IMR-90 (cell line): ENCODE measurements at regions not wholly inside any gene's neighbourhood (a gene's known extent, or its start where the extent isn't known, plus 50 kb on each side); places are given as distances from the start of the nearest gene placed in this dataset.

Experiments
- ATAC-seq: fragments of 200-7000 bp; cut with Tn5 transposase; 2 replicates; pipeline ENCODE4 v1.9.1; 2020; ENCODE audit warnings: low read depth, mild to moderate bottlenecking, moderate library complexity
- BruUV-seq: library from RNA; stranded (reverse); fragments of 400-500 nt; replicated peaks from 2 replicates; lab custom pipeline; 2021; lab: Mats Ljungman, UMichigan
- CTCF ChIA-PET: fragments of 300-600 bp; formaldehyde crosslinking; extraction: SDS; loops from one replicate; lab custom pipeline; 2021; ENCODE audit warnings: antibody characterized with exemption; lab: Yijun Ruan, JAX
- POLR2A ChIA-PET: fragments of 300-600 bp; sonication (Branson Sonifier 250); formaldehyde crosslinking; loops from one replicate; lab custom pipeline; 2022; ENCODE audit warnings: antibody characterized with exemption; ENCODE audit not compliant: unreplicated experiment; lab: Charles Lee
- DNase-seq: peaks from one replicate; pipeline ENCODE4 v3.0.0; 2013
- H2AFZ ChIP-seq: replicated peaks from 2 replicates; pipeline ENCODE3; 2013; ENCODE audit warnings: low read length, mild to moderate bottlenecking; ENCODE audit not compliant: poor library complexity
- H2AK5ac ChIP-seq: 2 replicates; pipeline ENCODE4 v1.6.1; 2013; ENCODE audit warnings: low read depth, low read length, inconsistent platforms
- H2AK9ac ChIP-seq: replicated peaks from 2 replicates; pipeline ENCODE3; 2013; ENCODE audit warnings: mild to moderate bottlenecking, low read depth, low read length, moderate library complexity; ENCODE audit not compliant: poor library complexity
- H2BK120ac ChIP-seq: 2 replicates; pipeline ENCODE4 v1.6.1; 2013; ENCODE audit warnings: low read depth, low read length, inconsistent platforms
- H2BK15ac ChIP-seq: 3 replicates; pipeline ENCODE4 v1.6.1; 2013; ENCODE audit warnings: low read depth, low read length, inconsistent platforms
- H2BK20ac ChIP-seq: 2 replicates; pipeline ENCODE4 v1.6.1; 2013; ENCODE audit warnings: low read depth, mild to moderate bottlenecking, inconsistent platforms, low read length, moderate library complexity
- H2BK5ac ChIP-seq: 2 replicates; pipeline ENCODE4 v1.6.1; 2013; ENCODE audit warnings: mild to moderate bottlenecking, low read depth, low read length, inconsistent platforms; ENCODE audit not compliant: poor library complexity, severe bottlenecking
- H3K14ac ChIP-seq: replicated peaks from 2 replicates; pipeline ENCODE4 v1.6.1; 2013; ENCODE audit warnings: low read depth, low read length, inconsistent platforms
- H3K18ac ChIP-seq: 2 replicates; pipeline ENCODE4 v1.6.1; 2013; ENCODE audit warnings: low read depth, low read length, control low read depth
- H3K23ac ChIP-seq: 2 replicates; pipeline ENCODE4 v1.6.1; 2013; ENCODE audit warnings: low read depth, low read length, inconsistent platforms
- H3K27ac ChIP-seq: 2 replicates; pipeline ENCODE4 v1.5.1; 2013; ENCODE audit warnings: mild to moderate bottlenecking, control low read depth, low read length; ENCODE audit not compliant: insufficient read depth
- H3K27me3 ChIP-seq: 2 replicates; pipeline ENCODE4 v1.6.1; 2013; ENCODE audit warnings: low read length; ENCODE audit not compliant: control insufficient read depth, insufficient read depth
- H3K36me3 ChIP-seq: 2 replicates; pipeline ENCODE4 v1.6.1; 2013; ENCODE audit warnings: low read length, mixed read lengths; ENCODE audit not compliant: control insufficient read depth, insufficient read depth
- H3K4ac ChIP-seq: 2 replicates; pipeline ENCODE4 v1.6.1; 2013; ENCODE audit warnings: low read depth, low read length, inconsistent platforms
- H3K4me1 ChIP-seq: 2 replicates; pipeline ENCODE4 v1.6.1; 2013; ENCODE audit warnings: low read length, mixed read lengths; ENCODE audit not compliant: control insufficient read depth, insufficient read depth
- H3K4me2 ChIP-seq: 2 replicates; pipeline ENCODE4 v1.6.1; 2013; ENCODE audit warnings: low read depth, mild to moderate bottlenecking, control low read depth, low read length, moderate library complexity
- H3K4me3 ChIP-seq: 2 replicates; pipeline ENCODE4 v1.5.1; 2013; ENCODE audit warnings: low read depth, mild to moderate bottlenecking, control low read depth, low read length, moderate library complexity; ENCODE audit not compliant: insufficient read depth
- H3K56ac ChIP-seq: 2 replicates; pipeline ENCODE4 v1.6.1; 2013; ENCODE audit warnings: low read length, inconsistent platforms; ENCODE audit not compliant: insufficient read depth; ENCODE audit errors: extremely low read depth
- H3K79me1 ChIP-seq, 2 experiments: 2 replicates each; pipeline ENCODE4 v1.6.1; 2013; ENCODE audit warnings: low read length in 2 of 2, inconsistent platforms in 1 of 2, low read depth in 1 of 2
- H3K9ac ChIP-seq: 2 replicates; pipeline ENCODE4 v1.6.1; 2013; ENCODE audit warnings: low read depth, low read length, control low read depth
- H3K9me1 ChIP-seq: 2 replicates; pipeline ENCODE4 v1.6.1; 2013; ENCODE audit warnings: low read length, inconsistent platforms; ENCODE audit not compliant: insufficient read depth
- H3K9me3 ChIP-seq: 2 replicates; pipeline ENCODE4 v1.6.1; 2013; ENCODE audit warnings: low read length; ENCODE audit not compliant: control insufficient read depth, insufficient read depth
- H4K20me1 ChIP-seq: 2 replicates; pipeline ENCODE4 v1.6.1; 2013; ENCODE audit warnings: low read length, inconsistent platforms; ENCODE audit not compliant: insufficient read depth
- H4K5ac ChIP-seq: 2 replicates; pipeline ENCODE4 v1.6.1; 2013; ENCODE audit warnings: mild to moderate bottlenecking, low read depth, low read length, control low read depth
- H4K8ac ChIP-seq, 2 experiments: 2 replicates each; pipeline ENCODE4 v1.6.1; 2013; ENCODE audit warnings: low read depth in 2 of 2, low read length in 2 of 2, control low read depth in 1 of 2, inconsistent platforms in 1 of 2
- H4K91ac ChIP-seq: 2 replicates; pipeline ENCODE4 v1.6.1; 2013; ENCODE audit warnings: low read depth, low read length, inconsistent platforms; ENCODE audit not compliant: insufficient read depth
- BHLHE40 ChIP-seq: fragments of 150-350 bp; IDR thresholded peaks from 2 replicates; pipeline ENCODE4 v1.6.1; 2016; ENCODE audit warnings: mild to moderate bottlenecking, low read depth, low read length
- CEBPB ChIP-seq: IDR thresholded peaks from 2 replicates; pipeline ENCODE4 v1.6.1; 2012; ENCODE audit warnings: low read depth, low read length, improper control_type of control experiment
- CHD1 ChIP-seq: IDR thresholded peaks from 2 replicates; pipeline ENCODE4 v1.6.1; 2012; ENCODE audit warnings: low read depth, low read length, improper control_type of control experiment
- FOS ChIP-seq: fragments of 150-350 bp; IDR thresholded peaks from 2 replicates; pipeline ENCODE4 v1.6.1; 2016; ENCODE audit warnings: low read depth, low read length
- MAFK ChIP-seq: IDR thresholded peaks from 2 replicates; pipeline ENCODE4 v1.6.1; 2012; ENCODE audit warnings: low read depth, low read length, improper control_type of control experiment
- MAZ ChIP-seq: IDR thresholded peaks from 2 replicates; pipeline ENCODE4 v1.6.1; 2012; ENCODE audit warnings: low read depth, mild to moderate bottlenecking, low read length, improper control_type of control experiment, moderate library complexity, borderline replicate concordance
- MXI1 ChIP-seq: IDR thresholded peaks from 2 replicates; pipeline ENCODE4 v1.6.1; 2012; ENCODE audit warnings: low read depth, mild to moderate bottlenecking, low read length, moderate library complexity, borderline replicate concordance
- POLR2A ChIP-seq: IDR thresholded peaks from 2 replicates; pipeline ENCODE4 v1.6.1; 2012; ENCODE audit warnings: mild to moderate bottlenecking, low read depth, low read length
- RAD21 ChIP-seq: IDR thresholded peaks from 2 replicates; pipeline ENCODE4 v1.6.1; 2012; ENCODE audit warnings: low read length, improper control_type of control experiment
- RCOR1 ChIP-seq: IDR thresholded peaks from 2 replicates; pipeline ENCODE4 v1.6.1; 2012; ENCODE audit warnings: mild to moderate bottlenecking, low read length, improper control_type of control experiment; ENCODE audit not compliant: insufficient replicate concordance
- RFX5 ChIP-seq: IDR thresholded peaks from 2 replicates; pipeline ENCODE4 v1.8.0; 2012; ENCODE audit warnings: low read depth, mild to moderate bottlenecking, low read length, moderate library complexity
- WGBS, 2 experiments: methylation state at CpG; one replicate each; pipeline versions ENCODE4 v1.1.5 to v1.1.7; 2013; ENCODE audit warnings: missing lambda C conversion rate in 2 of 2; ENCODE audit not compliant: insufficient read length in 1 of 2; ENCODE audit errors: extremely low coverage in 2 of 2; 5-methylcytosine and 5-hydroxymethylcytosine counted together
- dilution Hi-C: fragments of 300-500 bp; cut with HindIII; formaldehyde crosslinking; loops from one replicate; pipeline ENCODE4 v1.14.3; 2018; ENCODE audit warnings: low sequenced_read_pairs; ENCODE audit not compliant: unreplicated experiment
- in situ Hi-C: fragments of 300-500 bp; cut with MboI; formaldehyde crosslinking; loops from 3 replicates; pipeline ENCODE4 v1.14.3; 2019; ENCODE audit warnings: low sequenced_read_pairs, inconsistent platforms, mixed read lengths
- intact Hi-C: fragments of 100-400 bp; cut with micrococcal nuclease; formaldehyde crosslinking; loops from 2 replicates; pipeline ENCODE4 v1.10.0; 2022
- TF ChIP-seq, protein P1 (sequence below): fragments of 150-350 bp; IDR thresholded peaks from 2 replicates; pipeline ENCODE4 v1.6.1; 2017; ENCODE audit warnings: mild to moderate bottlenecking, antibody characterized with exemption, low read length, low read depth
- TF ChIP-seq, protein P2 (sequence below): fragments of 150-350 bp; IDR thresholded peaks from 2 replicates; pipeline ENCODE4 v1.6.1; 2016; ENCODE audit warnings: low read depth, mild to moderate bottlenecking, low read length, moderate library complexity, borderline replicate concordance
- TF ChIP-seq, protein P3 (sequence below): conservative IDR thresholded peaks from 2 replicates; pipeline ENCODE4 v1.5.1; 2012; ENCODE audit warnings: mild to moderate bottlenecking, low read depth, low read length, improper control_type of control experiment

DNA sequence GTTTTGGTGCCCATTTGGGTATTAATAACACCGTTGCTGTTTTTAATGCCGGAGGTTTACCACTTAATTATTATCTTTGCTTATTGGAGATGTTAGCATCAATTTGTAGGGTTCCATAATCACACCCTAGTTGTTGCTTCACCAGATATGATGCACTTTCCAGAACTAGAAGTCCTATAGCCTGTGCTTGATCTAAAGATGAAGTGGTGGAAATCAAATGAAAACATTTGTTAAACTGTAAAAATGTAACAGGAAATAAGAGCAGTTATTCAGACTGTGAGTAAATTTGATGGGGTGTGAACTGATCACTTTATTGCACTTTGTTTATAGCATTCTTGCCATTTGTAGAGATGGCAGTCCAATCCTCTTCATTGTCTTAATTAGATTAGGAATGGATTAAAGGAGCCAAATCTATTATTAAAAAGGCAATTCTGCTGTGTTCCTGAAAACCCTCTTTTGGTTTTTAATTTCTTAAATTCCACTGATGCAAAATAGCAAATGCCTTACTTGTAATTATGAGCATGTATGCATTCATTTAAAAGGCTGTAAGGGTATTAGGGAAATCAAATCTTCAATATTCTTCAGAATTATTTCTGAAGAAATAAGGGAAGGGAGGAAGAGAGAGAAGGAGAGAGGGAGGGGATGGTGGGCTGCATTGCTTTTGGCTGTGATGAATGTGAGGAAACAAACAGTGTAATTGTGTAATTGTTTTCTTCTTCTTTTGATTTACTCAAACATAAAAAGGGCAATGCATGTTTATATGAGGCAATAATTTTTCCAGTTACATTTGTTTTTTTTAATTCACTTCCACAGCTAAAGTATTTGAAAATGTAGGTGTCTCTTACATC is 675.2 kb upstream of the WWC1 start:
- Histone ChIP-seq H3K4me1 (peaks cover 2% of the 10 kb centered on the region; the same call in 1 of the 2 replicates), H3K4me2 (no peak overlapping the region), H3K56ac (no peak overlapping the region), H2BK5ac (no peak overlapping the region), H3K23ac (no peak overlapping the region), H2BK15ac (no peak overlapping the region), H3K9me3 (no peaks in the 10 kb centered on the region), H3K4me3 (no peak overlapping the region), H2BK120ac (no peak overlapping the region), H3K36me3 (no peaks in the 10 kb centered on the region), H3K79me1 (no peaks in the 10 kb centered on the region), H3K14ac (no peak overlapping the region), H2BK20ac (no peak overlapping the region), H4K8ac (no peak overlapping the region), H3K4ac (no peak overlapping the region), H2AK5ac (no peak overlapping the region), H3K18ac (no peak overlapping the region), H4K91ac (no peak overlapping the region), H3K9ac (no peak overlapping the region), H3K27ac (no peak overlapping the region), H2AFZ (no peak overlapping the region), H4K5ac (no peak overlapping the region), H4K20me1 (no peaks in the 10 kb centered on the region), H3K27me3 (no peaks in the 10 kb centered on the region), H2AK9ac (no peak overlapping the region), H3K9me1 (no peaks in the 10 kb centered on the region)
- dilution Hi-C loops (no loop called here), in situ Hi-C loops (no loop called here), intact Hi-C loops (no loop called here)
- BruUV-seq = no TSS peak
- ATAC-seq = no peak
- CTCF ChIA-PET = interaction anchor here (0.6 to 0.8 kb wide), 2 partner anchors 12 to 420 kb away, joined by 3 read pairs; no protein-coding TSS in a partner anchor
- POLR2A ChIA-PET = no interaction called here
- no peak for DNase-seq
- WGBS, 2 experiments = no CpG with 5 or more reads among the region's 2 CpGs
- no peak for TF ChIP-seq CEBPB
- TF ChIP-seq POLR2A = no peak
- no peak for TF ChIP-seq FOS
- TF ChIP-seq, protein P1, sequence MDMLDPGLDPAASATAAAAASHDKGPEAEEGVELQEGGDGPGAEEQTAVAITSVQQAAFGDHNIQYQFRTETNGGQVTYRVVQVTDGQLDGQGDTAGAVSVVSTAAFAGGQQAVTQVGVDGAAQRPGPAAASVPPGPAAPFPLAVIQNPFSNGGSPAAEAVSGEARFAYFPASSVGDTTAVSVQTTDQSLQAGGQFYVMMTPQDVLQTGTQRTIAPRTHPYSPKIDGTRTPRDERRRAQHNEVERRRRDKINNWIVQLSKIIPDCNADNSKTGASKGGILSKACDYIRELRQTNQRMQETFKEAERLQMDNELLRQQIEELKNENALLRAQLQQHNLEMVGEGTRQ = no peak
- TF ChIP-seq RAD21 = no peak
- TF ChIP-seq MXI1 = no peak
- TF ChIP-seq MAFK = no peak
- TF ChIP-seq RCOR1 = no peak
- TF ChIP-seq BHLHE40 = no peak
- TF ChIP-seq, protein P2, sequence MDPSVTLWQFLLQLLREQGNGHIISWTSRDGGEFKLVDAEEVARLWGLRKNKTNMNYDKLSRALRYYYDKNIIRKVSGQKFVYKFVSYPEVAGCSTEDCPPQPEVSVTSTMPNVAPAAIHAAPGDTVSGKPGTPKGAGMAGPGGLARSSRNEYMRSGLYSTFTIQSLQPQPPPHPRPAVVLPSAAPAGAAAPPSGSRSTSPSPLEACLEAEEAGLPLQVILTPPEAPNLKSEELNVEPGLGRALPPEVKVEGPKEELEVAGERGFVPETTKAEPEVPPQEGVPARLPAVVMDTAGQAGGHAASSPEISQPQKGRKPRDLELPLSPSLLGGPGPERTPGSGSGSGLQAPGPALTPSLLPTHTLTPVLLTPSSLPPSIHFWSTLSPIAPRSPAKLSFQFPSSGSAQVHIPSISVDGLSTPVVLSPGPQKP = no peak
- TF ChIP-seq CHD1 = no peak
- no peak for TF ChIP-seq RFX5
- no peak for TF ChIP-seq MAZ
- TF ChIP-seq, protein P3, sequence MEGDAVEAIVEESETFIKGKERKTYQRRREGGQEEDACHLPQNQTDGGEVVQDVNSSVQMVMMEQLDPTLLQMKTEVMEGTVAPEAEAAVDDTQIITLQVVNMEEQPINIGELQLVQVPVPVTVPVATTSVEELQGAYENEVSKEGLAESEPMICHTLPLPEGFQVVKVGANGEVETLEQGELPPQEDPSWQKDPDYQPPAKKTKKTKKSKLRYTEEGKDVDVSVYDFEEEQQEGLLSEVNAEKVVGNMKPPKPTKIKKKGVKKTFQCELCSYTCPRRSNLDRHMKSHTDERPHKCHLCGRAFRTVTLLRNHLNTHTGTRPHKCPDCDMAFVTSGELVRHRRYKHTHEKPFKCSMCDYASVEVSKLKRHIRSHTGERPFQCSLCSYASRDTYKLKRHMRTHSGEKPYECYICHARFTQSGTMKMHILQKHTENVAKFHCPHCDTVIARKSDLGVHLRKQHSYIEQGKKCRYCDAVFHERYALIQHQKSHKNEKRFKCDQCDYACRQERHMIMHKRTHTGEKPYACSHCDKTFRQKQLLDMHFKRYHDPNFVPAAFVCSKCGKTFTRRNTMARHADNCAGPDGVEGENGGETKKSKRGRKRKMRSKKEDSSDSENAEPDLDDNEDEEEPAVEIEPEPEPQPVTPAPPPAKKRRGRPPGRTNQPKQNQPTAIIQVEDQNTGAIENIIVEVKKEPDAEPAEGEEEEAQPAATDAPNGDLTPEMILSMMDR = no peak
